Panc1 (cell line): ENCODE measurements at regions not wholly inside any gene's neighbourhood (a gene's known extent, or its start where the extent isn't known, plus 50 kb on each side); places are given as distances from the start of the nearest gene placed in this dataset.

Experiments
- POLR2AphosphoS5 ChIP-seq: IDR thresholded peaks from 2 replicates; pipeline ENCODE4 v1.6.1; 2012; ENCODE audit warnings: mild to moderate bottlenecking, low read depth, low read length, moderate library complexity
- TCF7L2 ChIP-seq: IDR thresholded peaks from 2 replicates; pipeline ENCODE4 v1.6.1; 2011; ENCODE audit warnings: mild to moderate bottlenecking, low read depth, low read length, inconsistent platforms
- TF ChIP-seq, protein P1 (sequence below): fragments of 450-650 bp; IDR thresholded peaks from 2 replicates; pipeline ENCODE4 v1.5.1; 2017; ENCODE audit warnings: mild to moderate bottlenecking
- TF ChIP-seq, protein P2 (sequence below), 2 experiments: IDR thresholded peaks; 2 replicates each; pipeline ENCODE4 v1.6.1; 2011 to 2012; ENCODE audit warnings: low read depth in 2 of 2, control low read depth in 1 of 2, low read length in 1 of 2, mild to moderate bottlenecking in 1 of 2, moderate library complexity in 1 of 2; ENCODE audit not compliant: insufficient read depth in 1 of 2

DNA sequence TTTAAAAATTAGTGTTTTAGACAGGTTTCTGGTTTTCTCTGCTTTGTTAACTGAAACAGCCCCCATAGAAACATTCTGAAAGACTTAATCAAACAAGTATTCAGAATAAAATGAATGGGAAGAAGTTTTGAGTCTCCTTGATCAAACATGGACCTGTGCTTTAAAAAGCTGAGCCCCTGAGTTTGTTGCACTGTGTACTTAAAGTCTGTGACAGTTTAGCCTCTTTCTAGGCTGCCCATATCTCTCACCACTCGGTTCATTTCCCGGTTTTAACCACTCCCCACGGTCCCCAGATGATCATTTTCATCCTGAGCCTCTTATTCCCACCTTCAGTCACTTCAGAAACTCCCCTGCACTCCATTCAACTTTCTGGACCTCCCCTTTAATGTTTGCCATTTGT lies 215.9 kb upstream of the DMRT1 start:
- no peak for TF ChIP-seq POLR2AphosphoS5
- TF ChIP-seq, protein P1, sequence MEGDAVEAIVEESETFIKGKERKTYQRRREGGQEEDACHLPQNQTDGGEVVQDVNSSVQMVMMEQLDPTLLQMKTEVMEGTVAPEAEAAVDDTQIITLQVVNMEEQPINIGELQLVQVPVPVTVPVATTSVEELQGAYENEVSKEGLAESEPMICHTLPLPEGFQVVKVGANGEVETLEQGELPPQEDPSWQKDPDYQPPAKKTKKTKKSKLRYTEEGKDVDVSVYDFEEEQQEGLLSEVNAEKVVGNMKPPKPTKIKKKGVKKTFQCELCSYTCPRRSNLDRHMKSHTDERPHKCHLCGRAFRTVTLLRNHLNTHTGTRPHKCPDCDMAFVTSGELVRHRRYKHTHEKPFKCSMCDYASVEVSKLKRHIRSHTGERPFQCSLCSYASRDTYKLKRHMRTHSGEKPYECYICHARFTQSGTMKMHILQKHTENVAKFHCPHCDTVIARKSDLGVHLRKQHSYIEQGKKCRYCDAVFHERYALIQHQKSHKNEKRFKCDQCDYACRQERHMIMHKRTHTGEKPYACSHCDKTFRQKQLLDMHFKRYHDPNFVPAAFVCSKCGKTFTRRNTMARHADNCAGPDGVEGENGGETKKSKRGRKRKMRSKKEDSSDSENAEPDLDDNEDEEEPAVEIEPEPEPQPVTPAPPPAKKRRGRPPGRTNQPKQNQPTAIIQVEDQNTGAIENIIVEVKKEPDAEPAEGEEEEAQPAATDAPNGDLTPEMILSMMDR = no peak
- TF ChIP-seq, protein P2, sequence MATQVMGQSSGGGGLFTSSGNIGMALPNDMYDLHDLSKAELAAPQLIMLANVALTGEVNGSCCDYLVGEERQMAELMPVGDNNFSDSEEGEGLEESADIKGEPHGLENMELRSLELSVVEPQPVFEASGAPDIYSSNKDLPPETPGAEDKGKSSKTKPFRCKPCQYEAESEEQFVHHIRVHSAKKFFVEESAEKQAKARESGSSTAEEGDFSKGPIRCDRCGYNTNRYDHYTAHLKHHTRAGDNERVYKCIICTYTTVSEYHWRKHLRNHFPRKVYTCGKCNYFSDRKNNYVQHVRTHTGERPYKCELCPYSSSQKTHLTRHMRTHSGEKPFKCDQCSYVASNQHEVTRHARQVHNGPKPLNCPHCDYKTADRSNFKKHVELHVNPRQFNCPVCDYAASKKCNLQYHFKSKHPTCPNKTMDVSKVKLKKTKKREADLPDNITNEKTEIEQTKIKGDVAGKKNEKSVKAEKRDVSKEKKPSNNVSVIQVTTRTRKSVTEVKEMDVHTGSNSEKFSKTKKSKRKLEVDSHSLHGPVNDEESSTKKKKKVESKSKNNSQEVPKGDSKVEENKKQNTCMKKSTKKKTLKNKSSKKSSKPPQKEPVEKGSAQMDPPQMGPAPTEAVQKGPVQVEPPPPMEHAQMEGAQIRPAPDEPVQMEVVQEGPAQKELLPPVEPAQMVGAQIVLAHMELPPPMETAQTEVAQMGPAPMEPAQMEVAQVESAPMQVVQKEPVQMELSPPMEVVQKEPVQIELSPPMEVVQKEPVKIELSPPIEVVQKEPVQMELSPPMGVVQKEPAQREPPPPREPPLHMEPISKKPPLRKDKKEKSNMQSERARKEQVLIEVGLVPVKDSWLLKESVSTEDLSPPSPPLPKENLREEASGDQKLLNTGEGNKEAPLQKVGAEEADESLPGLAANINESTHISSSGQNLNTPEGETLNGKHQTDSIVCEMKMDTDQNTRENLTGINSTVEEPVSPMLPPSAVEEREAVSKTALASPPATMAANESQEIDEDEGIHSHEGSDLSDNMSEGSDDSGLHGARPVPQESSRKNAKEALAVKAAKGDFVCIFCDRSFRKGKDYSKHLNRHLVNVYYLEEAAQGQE (IDR thresholded peaks at IDR 0.05; ENCODE audit: insufficient read depth in 1 of 2, low read depth in 2 of 2, low read length in 1 of 2) = no peak
- no peak for TF ChIP-seq TCF7L2
